Upper lobe of left lung (tissue), 6 donors: ENCODE measurements at regions not wholly inside any gene's neighbourhood (a gene's known extent, or its start where the extent isn't known, plus 50 kb on each side); places are given as distances from the start of the nearest gene placed in this dataset.

Experiments used
- ATAC-seq, 2 donors: fragments of 200-7000 bp; cut with Tn5 transposase; one replicate each; pipeline ENCODE4 v1.9.1; 2022; ENCODE audit warnings: mild to moderate bottlenecking in 2 of 2, moderate library complexity in 2 of 2; ENCODE audit not compliant: low FRiP score in 2 of 2
- DNase-seq, 2 donors: peaks; one replicate each; pipeline ENCODE4 v3.0.0-alpha.2; 2019 to 2020
- H3K27ac ChIP-seq, 4 donors: fragments of 200-600 bp; sonication (generic); one replicate each; pipeline ENCODE4 v1.5.1; 2016 to 2019
- H3K27me3 ChIP-seq, 4 donors: fragments of 200-600 bp; sonication (generic); one replicate each; pipeline ENCODE4 v1.5.1; 2017 to 2019
- H3K36me3 ChIP-seq, 4 donors: fragments of 200-600 bp; sonication (generic); one replicate each; pipeline ENCODE4 v1.5.1; 2016 to 2019
- H3K4me1 ChIP-seq, 4 donors: fragments of 200-600 bp; sonication (generic); one replicate each; pipeline ENCODE4 v1.5.1; 2018 to 2019
- H3K4me3 ChIP-seq, 4 donors: fragments of 200-600 bp; sonication (generic); one replicate each; pipeline ENCODE4 v1.5.1; 2017 to 2019; ENCODE audit warnings: mild to moderate bottlenecking in 2 of 4, moderate library complexity in 1 of 4
- H3K9me3 ChIP-seq, 4 donors: fragments of 200-600 bp; sonication (generic); one replicate each; pipeline ENCODE4 v1.5.1; 2018 to 2019
- EP300 ChIP-seq, 4 donors: sonication (generic); formaldehyde crosslinking; IDR thresholded peaks; one replicate each; pipeline ENCODE4 v1.5.1; 2017; ENCODE audit warnings: antibody characterized with exemption in 4 of 4, control low read depth in 2 of 4
- POLR2A ChIP-seq, 4 donors: fragments of 450-650 bp; IDR thresholded peaks; one replicate each; pipeline ENCODE4 v1.5.1; 2016 to 2017; ENCODE audit warnings: antibody characterized with exemption in 4 of 4, mild to moderate bottlenecking in 2 of 4
- POLR2AphosphoS5 ChIP-seq, 2 donors: sonication (generic); formaldehyde crosslinking; IDR thresholded peaks; one replicate each; pipeline ENCODE4 v1.5.1; 2017; ENCODE audit warnings: antibody characterized with exemption in 2 of 2
- WGBS, 2 donors: methylation state at CpG; one replicate each; pipeline ENCODE4 v1.1.5; 2017 to 2018; 5-methylcytosine and 5-hydroxymethylcytosine counted together
- TF ChIP-seq, protein P1 (sequence below), 6 experiments: fragments of 450-650 bp in 4 of 6; fragments of 200-600 bp in 2 of 6; sonication (generic) in 2 of 6; IDR thresholded peaks; one replicate each; pipeline ENCODE4 v1.5.1; 2016 to 2019; ENCODE audit warnings: antibody characterized with exemption in 6 of 6
- donor health status: DM: no; HTN: no; CAD: no; lungs with moderate emphysema.
- donor health status: DM: no; HTN: yes; CAD: no; lungs with severe emphysema.

DNA sequence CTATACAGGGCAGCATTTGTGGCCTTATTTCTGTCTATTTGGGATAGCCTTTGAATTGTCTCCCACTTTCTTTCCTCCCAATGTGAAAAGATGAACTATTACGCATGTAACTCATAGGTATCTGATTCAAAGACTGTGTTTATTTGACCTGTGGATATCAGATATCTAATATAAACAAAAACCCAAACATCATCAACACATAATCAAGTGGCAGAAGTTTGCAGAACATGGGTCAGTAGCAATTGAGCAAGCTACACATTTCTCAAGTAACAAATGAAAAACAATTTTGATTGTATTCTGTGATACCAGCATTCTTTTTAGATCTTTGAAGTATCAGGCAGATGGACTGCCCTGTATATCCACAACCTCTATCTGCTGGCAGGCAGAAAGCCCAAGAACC, 490.5 kb upstream of the ADGRL2 start:
- 76 to 88% methylated on average over 1 of the region's 1 CpG for WGBS, 2 donors
- H3K27me3 ChIP-seq: no peaks in the 10 kb centered on the region
- peak overlapping the region in 3 of 4 donors; percentile 28 to 69 (median 62) for H3K27ac ChIP-seq
- peaks cover 0 to 9% (median 3%) of the 10 kb centered on the region in 4 donors for H3K4me1 ChIP-seq
- no peak for DNase-seq
- no peak overlapping the region for H3K4me3 ChIP-seq
- no peaks in the 10 kb centered on the region for H3K9me3 ChIP-seq
- no peaks in the 10 kb centered on the region for H3K36me3 ChIP-seq
- no peak for TF ChIP-seq POLR2A (IDR thresholded peaks at IDR 0.05)
- TF ChIP-seq POLR2AphosphoS5 (IDR thresholded peaks at IDR 0.05): no peak
- no peak for TF ChIP-seq EP300 (IDR thresholded peaks at IDR 0.05)
- TF ChIP-seq, protein P1, sequence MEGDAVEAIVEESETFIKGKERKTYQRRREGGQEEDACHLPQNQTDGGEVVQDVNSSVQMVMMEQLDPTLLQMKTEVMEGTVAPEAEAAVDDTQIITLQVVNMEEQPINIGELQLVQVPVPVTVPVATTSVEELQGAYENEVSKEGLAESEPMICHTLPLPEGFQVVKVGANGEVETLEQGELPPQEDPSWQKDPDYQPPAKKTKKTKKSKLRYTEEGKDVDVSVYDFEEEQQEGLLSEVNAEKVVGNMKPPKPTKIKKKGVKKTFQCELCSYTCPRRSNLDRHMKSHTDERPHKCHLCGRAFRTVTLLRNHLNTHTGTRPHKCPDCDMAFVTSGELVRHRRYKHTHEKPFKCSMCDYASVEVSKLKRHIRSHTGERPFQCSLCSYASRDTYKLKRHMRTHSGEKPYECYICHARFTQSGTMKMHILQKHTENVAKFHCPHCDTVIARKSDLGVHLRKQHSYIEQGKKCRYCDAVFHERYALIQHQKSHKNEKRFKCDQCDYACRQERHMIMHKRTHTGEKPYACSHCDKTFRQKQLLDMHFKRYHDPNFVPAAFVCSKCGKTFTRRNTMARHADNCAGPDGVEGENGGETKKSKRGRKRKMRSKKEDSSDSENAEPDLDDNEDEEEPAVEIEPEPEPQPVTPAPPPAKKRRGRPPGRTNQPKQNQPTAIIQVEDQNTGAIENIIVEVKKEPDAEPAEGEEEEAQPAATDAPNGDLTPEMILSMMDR (IDR thresholded peaks at IDR 0.05): no peak
- ATAC-seq: no peak

DNA sequence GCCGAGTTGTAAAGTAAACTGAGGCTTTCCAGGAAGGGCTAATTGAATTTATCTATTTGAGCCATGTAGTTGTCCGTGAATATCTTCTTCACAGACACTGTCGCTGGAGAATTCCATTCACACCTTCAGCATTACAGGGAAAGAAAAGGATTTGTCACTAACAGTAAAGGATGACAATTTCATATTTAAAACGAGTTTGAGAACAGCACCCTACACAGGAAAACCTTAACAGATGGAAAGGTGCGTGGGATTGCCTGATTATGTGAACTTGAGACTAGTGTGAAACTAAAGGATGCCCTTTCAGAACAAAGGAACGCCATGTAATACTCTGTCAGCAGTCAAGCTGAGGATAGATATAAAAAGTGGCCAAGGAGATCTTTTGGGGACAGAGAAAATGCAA, 492.5 kb upstream of the ADGRL2 start:
- Histone ChIP-seq H3K9me3 (no peaks in the 10 kb centered on the region), H3K27ac (peak overlapping the region in 3 of 4 donors; percentile 5 to 69 (median 69)), H3K4me1 (no peaks in the 10 kb centered on the region), H3K4me3 (peak overlapping the region in 3 of 4 donors; percentile 8 to 53 (median 10)), H3K36me3 (no peaks in the 10 kb centered on the region), H3K27me3 (no peaks in the 10 kb centered on the region)
- no peak for DNase-seq
- no peak for ATAC-seq
- WGBS, 2 donors: 43 to 69% methylated on average over 6 of the region's 6 CpGs
- TF ChIP-seq POLR2A (IDR thresholded peaks at IDR 0.05) (no peak), EP300 (IDR thresholded peaks at IDR 0.05) (no peak), POLR2AphosphoS5 (IDR thresholded peaks at IDR 0.05) (no peak)
- TF ChIP-seq, protein P1 (IDR thresholded peaks at IDR 0.05): no peak

DNA sequence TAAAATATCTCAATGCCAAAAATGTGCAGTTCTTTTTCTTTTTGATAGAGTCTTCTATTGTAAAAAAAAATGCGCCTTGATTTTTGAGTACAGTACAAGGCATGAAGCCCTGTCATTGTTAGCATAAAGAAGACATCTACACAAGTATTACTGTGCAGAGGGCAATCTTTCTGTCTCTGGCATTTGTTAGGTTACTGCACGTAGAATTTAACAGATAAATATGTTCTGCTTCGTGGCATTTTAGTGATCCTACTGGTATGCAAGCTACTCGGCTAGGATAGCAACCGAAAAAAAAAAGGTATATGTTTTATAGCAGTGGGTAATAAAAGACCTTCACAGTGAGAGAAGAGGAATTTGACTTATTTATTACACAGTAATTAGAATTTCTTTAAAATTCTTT, 492.9 kb upstream of the ADGRL2 start:
- Histone ChIP-seq H3K36me3 (no peaks in the 10 kb centered on the region), H3K9me3 (no peaks in the 10 kb centered on the region), H3K27me3 (no peaks in the 10 kb centered on the region), H3K27ac (peak overlapping the region in 3 of 4 donors; percentile 5 to 69 (median 69)), H3K4me3 (peak overlapping the region in 3 of 4 donors; percentile 8 to 53 (median 10)), H3K4me1 (no peaks in the 10 kb centered on the region)
- DNase-seq (no peak), ATAC-seq (no peak)
- 37 to 73% methylated on average over 5 of the region's 5 CpGs for WGBS, 2 donors
- TF ChIP-seq POLR2AphosphoS5 (IDR thresholded peaks at IDR 0.05): no peak
- no peak for TF ChIP-seq EP300 (IDR thresholded peaks at IDR 0.05)
- TF ChIP-seq POLR2A (IDR thresholded peaks at IDR 0.05): no peak
- TF ChIP-seq, protein P1 (IDR thresholded peaks at IDR 0.05): no peak

DNA sequence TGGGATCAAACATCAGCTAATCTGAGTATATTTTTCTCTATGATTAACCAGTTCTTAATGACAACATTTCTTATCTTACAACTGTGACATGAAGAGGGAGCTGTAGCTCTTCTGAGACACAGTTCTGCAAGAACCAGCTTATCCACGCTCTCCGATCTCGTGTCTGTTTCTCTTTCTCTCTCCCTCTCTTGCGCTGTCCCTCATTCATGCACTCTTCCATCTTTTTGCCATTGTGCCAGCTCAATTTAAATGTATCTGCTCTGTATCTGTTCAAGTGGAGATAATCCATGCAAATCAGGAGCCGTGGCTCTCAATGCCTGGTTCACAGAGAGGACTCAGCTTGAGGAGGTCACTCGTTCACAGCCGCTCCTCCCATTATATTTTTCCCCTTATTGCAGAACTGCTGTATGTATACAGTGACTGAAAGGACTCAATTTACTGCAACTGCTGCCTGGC, 494.7 kb upstream of the ADGRL2 start:
- WGBS, 2 donors: 3 to 4% methylated on average over 7 of the region's 7 CpGs
- Histone ChIP-seq H3K4me1 (no peaks in the 10 kb centered on the region), H3K27me3 (no peaks in the 10 kb centered on the region), H3K4me3 (peak overlapping the region; percentile 33 to 53 (median 40)), H3K27ac (peak overlapping the region in 2 of 4 donors; percentile 69), H3K9me3 (no peaks in the 10 kb centered on the region), H3K36me3 (no peaks in the 10 kb centered on the region)
- DNase-seq (no peak), ATAC-seq (peak; percentile 43 to 80)
- TF ChIP-seq POLR2A (IDR thresholded peaks at IDR 0.05) (no peak), POLR2AphosphoS5 (IDR thresholded peaks at IDR 0.05) (no peak), EP300 (IDR thresholded peaks at IDR 0.05) (no peak)
- TF ChIP-seq, protein P1 (IDR thresholded peaks at IDR 0.05): peak in 2 of 6 experiments; percentile 27 to 36

DNA sequence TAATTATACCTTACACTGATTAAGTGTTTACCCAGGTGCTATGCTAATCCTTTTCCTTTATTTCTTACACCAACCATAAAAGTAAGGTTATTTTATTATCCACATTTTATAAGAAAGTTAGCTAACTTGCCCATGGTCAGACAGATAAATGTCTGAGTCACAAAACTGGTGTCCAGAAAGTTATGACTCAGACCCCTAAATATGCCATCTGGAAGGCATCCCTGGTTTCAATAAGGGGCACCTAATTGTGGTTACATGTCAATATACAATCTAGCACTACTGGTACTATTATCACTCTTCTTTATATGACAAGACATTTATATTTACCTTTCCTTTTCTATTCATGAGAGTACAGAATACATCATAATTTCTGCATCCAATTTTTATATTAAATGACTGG, 496.5 kb upstream of the ADGRL2 start:
- H3K4me3 ChIP-seq: no peak overlapping the region
- TF ChIP-seq, protein P1 (IDR thresholded peaks at IDR 0.05): no peak
- TF ChIP-seq POLR2A (IDR thresholded peaks at IDR 0.05): no peak
- no peak overlapping the region for H3K27ac ChIP-seq
- H3K27me3 ChIP-seq: no peaks in the 10 kb centered on the region
- no peak for ATAC-seq
- no peaks in the 10 kb centered on the region for H3K36me3 ChIP-seq
- DNase-seq: no peak
- no peaks in the 10 kb centered on the region for H3K4me1 ChIP-seq
- H3K9me3 ChIP-seq: no peaks in the 10 kb centered on the region
